DMS79 (cell line): ENCODE measurements at regions not wholly inside any gene's neighbourhood (a gene's known extent, or its start where the extent isn't known, plus 50 kb on each side); places are given as distances from the start of the nearest gene placed in this dataset.

Source experiments
- DNase-seq: peaks from one replicate; lab custom pipeline; 2025; lab: John Stamatoyannopoulos, UW

GRCh38 chr15:25504307-25504706 lies 65.5 kb upstream of the UBE3A start:
- no peak for DNase-seq

GRCh38 chr15:25501828-25502446 lies 63.1 kb upstream of the UBE3A start:
- DNase-seq: peak; percentile 1

GRCh38 chr15:25498835-25499234 lies 60.0 kb upstream of the UBE3A start:
- DNase-seq: no peak

- DNase-seq: no peak
Measured at GRCh38 chr15:25497934-25498333, 59.1 kb upstream of the UBE3A start.

- DNase-seq: no peak
Measured at GRCh38 chr15:25493823-25494526, 55.2 kb upstream of the UBE3A start.

GRCh38 chr15:25492315-25492714 lies 53.5 kb upstream of the UBE3A start:
- DNase-seq: no peak
